Osteoblast (primary cell): ENCODE measurements at regions not wholly inside any gene's neighbourhood (a gene's known extent, or its start where the extent isn't known, plus 50 kb on each side); places are given as distances from the start of the nearest gene placed in this dataset.

ENCODE experiments used
- DNase-seq: peaks from one replicate; pipeline ENCODE4 v3.0.0; 2011; ENCODE audit warnings: low spot score, mixed read lengths; ENCODE audit not compliant: insufficient read length; ENCODE audit errors: missing footprints
- H2AFZ ChIP-seq: 2 replicates; pipeline ENCODE4 v1.6.0; 2011; ENCODE audit warnings: mild to moderate bottlenecking, low read length
- H3K27ac ChIP-seq: 2 replicates; pipeline ENCODE4 v1.5.1; 2011; ENCODE audit warnings: mild to moderate bottlenecking, low read depth, low read length, moderate library complexity
- H3K27me3 ChIP-seq: 2 replicates; pipeline ENCODE4 v1.6.0; 2012; ENCODE audit warnings: mild to moderate bottlenecking, control low read depth, inconsistent platforms, low read length, moderate library complexity; ENCODE audit not compliant: insufficient read depth
- H3K36me3 ChIP-seq: 2 replicates; pipeline ENCODE4 v1.5.1; 2011; ENCODE audit warnings: mild to moderate bottlenecking, low read length, control low read depth, moderate library complexity; ENCODE audit not compliant: insufficient read depth
- H3K4me1 ChIP-seq: 2 replicates; pipeline ENCODE4 v1.5.1; 2011; ENCODE audit warnings: mild to moderate bottlenecking, low read length, control low read depth, moderate library complexity; ENCODE audit not compliant: insufficient read depth
- H3K4me2 ChIP-seq: 2 replicates; pipeline ENCODE4 v1.6.0; 2011; ENCODE audit warnings: mild to moderate bottlenecking, low read length; ENCODE audit not compliant: insufficient read depth
- H3K4me3 ChIP-seq: fragments of 200-600 bp; sonication (generic); 3 replicates; pipeline ENCODE4 v1.5.1; 2012; ENCODE audit warnings: mild to moderate bottlenecking, low read length, inconsistent platforms; ENCODE audit not compliant: insufficient read depth
- H3K79me2 ChIP-seq: 2 replicates; pipeline ENCODE4 v1.6.0; 2012; ENCODE audit warnings: mild to moderate bottlenecking, low read length, control low read depth, inconsistent platforms; ENCODE audit not compliant: insufficient read depth
- H3K9me3 ChIP-seq: 2 replicates; pipeline ENCODE4 v1.5.1; 2011; ENCODE audit warnings: low read depth, low read length, control low read depth
- H4K20me1 ChIP-seq: 2 replicates; pipeline ENCODE4 v1.6.0; 2012; ENCODE audit warnings: mild to moderate bottlenecking, low read length, control low read depth; ENCODE audit not compliant: insufficient read depth
- CTCF ChIP-seq: IDR thresholded peaks from 2 replicates; pipeline ENCODE4 v1.5.1; 2011; ENCODE audit warnings: mild to moderate bottlenecking, low read depth, low read length, moderate library complexity; ENCODE audit errors: extremely low read depth

GRCh38 chr15:69656271-69657030 is 203.8 kb downstream of the RPLP1 start:
- no peak overlapping the region for H3K4me3 ChIP-seq
- no peak overlapping the region for H3K4me2 ChIP-seq
- no peak for DNase-seq
- no peak overlapping the region for H3K27ac ChIP-seq
- no peak for TF ChIP-seq CTCF
- H3K9me3 ChIP-seq: peaks cover 4% of the 10 kb centered on the region
- H3K4me1 ChIP-seq: no peaks in the 10 kb centered on the region
- H2AFZ ChIP-seq: no peak overlapping the region
- no peaks in the 10 kb centered on the region for H4K20me1 ChIP-seq
- no peaks in the 10 kb centered on the region for H3K36me3 ChIP-seq
- peaks cover 27% of the 10 kb centered on the region for H3K27me3 ChIP-seq
- H3K79me2 ChIP-seq: no peaks in the 10 kb centered on the region

- H2AFZ ChIP-seq: no peak overlapping the region
- H3K27me3 ChIP-seq: peaks cover 27% of the 10 kb centered on the region
- H3K79me2 ChIP-seq: no peaks in the 10 kb centered on the region
- H4K20me1 ChIP-seq: no peaks in the 10 kb centered on the region
- H3K36me3 ChIP-seq: no peaks in the 10 kb centered on the region
- no peak overlapping the region for H3K4me2 ChIP-seq
- no peak overlapping the region for H3K4me3 ChIP-seq
- no peak for TF ChIP-seq CTCF
- no peaks in the 10 kb centered on the region for H3K4me1 ChIP-seq
- DNase-seq: no peak
- peaks cover 4% of the 10 kb centered on the region for H3K9me3 ChIP-seq
- H3K27ac ChIP-seq: no peak overlapping the region
Observed at GRCh38 chr15:69657626-69658025, 205.0 kb downstream of the RPLP1 start.

- no peak overlapping the region for H2AFZ ChIP-seq
- no peak for DNase-seq
- H3K9me3 ChIP-seq: peaks cover 2% of the 10 kb centered on the region
- H3K27me3 ChIP-seq: peaks cover 20% of the 10 kb centered on the region
- H4K20me1 ChIP-seq: no peaks in the 10 kb centered on the region
- H3K79me2 ChIP-seq: no peaks in the 10 kb centered on the region
- no peaks in the 10 kb centered on the region for H3K4me1 ChIP-seq
- no peak overlapping the region for H3K4me2 ChIP-seq
- TF ChIP-seq CTCF: no peak
- no peak overlapping the region for H3K27ac ChIP-seq
- no peaks in the 10 kb centered on the region for H3K36me3 ChIP-seq
- H3K4me3 ChIP-seq: no peak overlapping the region
Observed at GRCh38 chr15:69658411-69658945, 205.9 kb downstream of the RPLP1 start.

- H3K27me3 ChIP-seq: peaks cover 12% of the 10 kb centered on the region
- no peak for DNase-seq
Observed at GRCh38 chr15:69659454-69660050, 206.9 kb downstream of the RPLP1 start.

More at GRCh38 chr15:69659454-69660050, 206.9 kb downstream of the RPLP1 start:
- no peak for TF ChIP-seq CTCF
- Histone ChIP-seq H3K4me3 (no peak overlapping the region), H3K4me1 (no peaks in the 10 kb centered on the region), H3K9me3 (no peaks in the 10 kb centered on the region), H3K79me2 (no peaks in the 10 kb centered on the region), H4K20me1 (no peaks in the 10 kb centered on the region), H3K36me3 (no peaks in the 10 kb centered on the region), H2AFZ (no peak overlapping the region), H3K4me2 (no peak overlapping the region), H3K27ac (no peak overlapping the region)
